Tibial artery (tissue), 4 donors: ENCODE measurements at regions not wholly inside any gene's neighbourhood (a gene's known extent, or its start where the extent isn't known, plus 50 kb on each side); places are given as distances from the start of the nearest gene placed in this dataset.

Experiments
- DNase-seq, 2 donors: peaks; one replicate each; pipeline ENCODE4 v3.0.0-alpha.2; 2019
- H3K27ac ChIP-seq, 2 donors: fragments of 200-600 bp; sonication (generic) in 1 of 2; 1 replicate in 1 of 2; 2 replicates in 1 of 2; pipeline ENCODE4 v1.5.1; 2018 to 2019; ENCODE audit warnings: mild to moderate bottlenecking in 1 of 2
- H3K27me3 ChIP-seq, 2 donors: fragments of 200-600 bp; sonication (generic) in 1 of 2; one replicate each; pipeline versions ENCODE4 v1.5.1 to v1.6.0; 2016 to 2019
- H3K36me3 ChIP-seq, 3 donors: fragments of 200-600 bp; sonication (generic) in 2 of 3; one replicate each; pipeline ENCODE4 v1.5.1; 2016 to 2019; ENCODE audit warnings: mild to moderate bottlenecking in 2 of 3
- H3K4me1 ChIP-seq, 4 donors: fragments of 200-600 bp; sonication (generic) in 2 of 4; 1 replicate in 3 of 4; 2 replicates in 1 of 4; pipeline ENCODE4 v1.5.1; 2016 to 2019
- H3K4me3 ChIP-seq, 2 donors: fragments of 200-600 bp; sonication (generic) in 1 of 2; 1 replicate in 1 of 2; 2 replicates in 1 of 2; pipeline ENCODE4 v1.5.1; 2018 to 2019; ENCODE audit warnings: mild to moderate bottlenecking in 2 of 2
- H3K9me3 ChIP-seq, 3 donors: fragments of 200-600 bp; sonication (generic) in 1 of 3; one replicate each; pipeline ENCODE4 v1.5.1; 2016 to 2019
- CTCF ChIP-seq, 2 experiments: fragments of 200-600 bp in 1 of 2; fragments of 450-650 bp in 1 of 2; IDR thresholded peaks; one replicate each; pipeline ENCODE4 v1.5.1; 2017 to 2019; ENCODE audit warnings: antibody characterized with exemption in 2 of 2, mild to moderate bottlenecking in 1 of 2, moderate library complexity in 1 of 2
- intact Hi-C: fragments of 100-400 bp; cut with DNase I; formaldehyde crosslinking; loops from one replicate; pipeline ENCODE4 v1.15.0; 2023; ENCODE audit warnings: low total_unique reads

GRCh38 chr2:34738691-34739090, 1139.6 kb upstream of the FAM98A start:
- no peaks in the 10 kb centered on the region for H3K36me3 ChIP-seq
- intact Hi-C loops: no loop called here
- DNase-seq: no peak
- no peak for TF ChIP-seq CTCF (IDR thresholded peaks at IDR 0.05)
- H3K9me3 ChIP-seq: no peaks in the 10 kb centered on the region
- H3K27me3 ChIP-seq: no peaks in the 10 kb centered on the region
- H3K4me1 ChIP-seq: no peaks in the 10 kb centered on the region
- no peak overlapping the region for H3K4me3 ChIP-seq
- H3K27ac ChIP-seq: no peak overlapping the region

GRCh38 chr2:34737146-34737545, 1138.0 kb upstream of the FAM98A start:
- H3K27ac ChIP-seq: no peak overlapping the region
- no peak for DNase-seq
- no peaks in the 10 kb centered on the region for H3K9me3 ChIP-seq
- H3K4me3 ChIP-seq: no peak overlapping the region
- no peaks in the 10 kb centered on the region for H3K36me3 ChIP-seq
- intact Hi-C loops: no loop called here
- no peak for TF ChIP-seq CTCF (IDR thresholded peaks at IDR 0.05)
- H3K27me3 ChIP-seq: no peaks in the 10 kb centered on the region
- no peaks in the 10 kb centered on the region for H3K4me1 ChIP-seq

- no peak for TF ChIP-seq CTCF (IDR thresholded peaks at IDR 0.05)
- intact Hi-C loops: no loop called here
- no peaks in the 10 kb centered on the region for H3K27me3 ChIP-seq
- H3K36me3 ChIP-seq: no peaks in the 10 kb centered on the region
- no peaks in the 10 kb centered on the region for H3K4me1 ChIP-seq
- DNase-seq: no peak
- no peak overlapping the region for H3K4me3 ChIP-seq
- no peak overlapping the region for H3K27ac ChIP-seq
- H3K9me3 ChIP-seq: no peaks in the 10 kb centered on the region
Observed at GRCh38 chr2:34736482-34736881, 1137.4 kb upstream of the FAM98A start.

- Histone ChIP-seq H3K4me1 (no peaks in the 10 kb centered on the region), H3K27ac (no peak overlapping the region), H3K27me3 (no peaks in the 10 kb centered on the region), H3K9me3 (no peaks in the 10 kb centered on the region), H3K36me3 (no peaks in the 10 kb centered on the region), H3K4me3 (no peak overlapping the region)
- no peak for TF ChIP-seq CTCF (IDR thresholded peaks at IDR 0.05)
- DNase-seq: no peak
- intact Hi-C loops: no loop called here
Observed at GRCh38 chr2:34734662-34735061, 1135.6 kb upstream of the FAM98A start.

GRCh38 chr2:34734042-34734441, 1134.9 kb upstream of the FAM98A start:
- Histone ChIP-seq H3K36me3 (no peaks in the 10 kb centered on the region), H3K9me3 (no peaks in the 10 kb centered on the region), H3K4me1 (no peaks in the 10 kb centered on the region), H3K27ac (no peak overlapping the region), H3K4me3 (no peak overlapping the region), H3K27me3 (no peaks in the 10 kb centered on the region)
- TF ChIP-seq CTCF (IDR thresholded peaks at IDR 0.05): no peak
- intact Hi-C loops: no loop called here
- no peak for DNase-seq

GRCh38 chr2:34731292-34731691, 1132.2 kb upstream of the FAM98A start:
- intact Hi-C loops: no loop called here
- no peak overlapping the region for H3K4me3 ChIP-seq

More at GRCh38 chr2:34731292-34731691, 1132.2 kb upstream of the FAM98A start:
- TF ChIP-seq CTCF (IDR thresholded peaks at IDR 0.05): no peak
- DNase-seq: no peak
- Histone ChIP-seq H3K4me1 (no peaks in the 10 kb centered on the region), H3K36me3 (no peaks in the 10 kb centered on the region), H3K27me3 (no peaks in the 10 kb centered on the region), H3K27ac (no peak overlapping the region), H3K9me3 (no peaks in the 10 kb centered on the region)
